Retina (tissue), 1 donor: ENCODE measurements at regions not wholly inside any gene's neighbourhood (a gene's known extent, or its start where the extent isn't known, plus 50 kb on each side); places are given as distances from the start of the nearest gene placed in this dataset.
"Not testable (repeated sequence)": the region's sequence is repeated elsewhere in the genome, so short reads cannot be mapped to it uniquely, and the experiment has no call there.

ENCODE experiments used
- DNase-seq: peaks from one replicate; pipeline ENCODE4 v3.0.0-alpha.2; 2016

DNA sequence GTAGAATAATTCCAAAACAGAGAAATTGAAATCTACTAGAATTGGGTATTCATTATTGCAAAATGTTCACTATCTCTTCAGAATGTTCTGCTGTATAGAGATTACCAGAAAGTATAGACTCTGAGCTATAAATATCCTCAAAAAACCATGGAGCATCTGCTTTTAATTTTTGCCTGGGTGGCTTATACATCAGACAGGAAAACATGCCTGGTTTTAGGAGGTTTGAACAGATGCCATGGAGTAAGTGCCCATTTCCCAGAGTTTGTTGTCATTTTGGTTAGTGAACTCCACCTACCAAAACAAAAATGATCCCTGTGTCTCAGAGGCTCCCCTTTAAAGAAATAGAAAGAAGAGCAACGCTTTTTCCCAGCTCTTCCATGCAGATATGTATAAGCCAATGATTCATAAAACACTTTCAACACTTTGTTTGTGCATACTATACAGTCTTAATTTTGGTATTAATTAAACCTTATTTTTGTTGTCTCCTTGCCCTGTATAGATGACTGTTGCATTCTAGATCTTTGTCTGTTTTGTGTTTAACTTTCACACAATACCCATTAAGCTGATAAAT, 68.7 kb downstream of the MEPE start:
- DNase-seq = no peak

DNA sequence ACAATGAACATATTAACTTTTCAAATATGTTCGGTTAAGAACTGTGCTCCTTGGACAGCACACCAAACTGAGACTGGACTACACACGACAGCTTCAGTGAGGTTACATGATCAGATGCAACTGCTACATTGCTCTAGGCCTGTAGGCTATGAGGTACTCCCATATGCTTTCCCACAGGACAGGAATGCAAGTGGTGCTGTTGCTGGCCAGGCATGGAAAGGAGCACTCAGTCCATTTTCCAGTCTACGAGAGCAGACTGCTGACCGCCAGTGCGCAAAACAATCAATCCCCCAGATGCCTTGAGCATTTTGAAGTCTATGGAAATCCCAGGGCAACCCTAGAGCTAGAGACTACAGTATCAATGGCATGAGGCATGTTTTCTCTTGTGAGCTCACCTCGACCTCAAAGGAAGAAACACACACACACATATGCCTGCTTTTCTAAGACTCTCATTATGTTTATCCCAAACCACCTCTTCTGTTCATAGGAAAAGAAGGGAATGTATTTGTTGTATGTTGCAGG, 70.8 kb upstream of the SPP1 start:
- peak; percentile 21 for DNase-seq

DNA sequence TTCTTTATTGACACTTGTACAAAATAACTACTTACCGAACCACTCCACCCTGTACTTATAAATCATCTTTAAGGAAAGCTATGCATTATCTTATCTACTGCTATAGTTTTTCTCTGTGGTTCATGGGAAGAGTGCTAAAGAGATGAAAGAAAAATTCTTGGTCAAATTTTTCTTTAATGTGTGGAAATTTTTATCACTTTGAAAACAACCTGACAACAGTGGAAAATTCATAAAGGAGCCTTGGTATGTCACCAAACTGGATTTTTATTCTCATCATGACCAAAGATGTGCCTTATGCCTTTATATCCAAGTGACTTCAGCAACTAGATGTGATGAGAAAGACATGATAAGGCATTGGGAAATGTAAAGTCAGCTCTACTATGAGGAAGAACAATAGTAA, 67.2 kb upstream of the SPP1 start:
- no peak for DNase-seq

DNA sequence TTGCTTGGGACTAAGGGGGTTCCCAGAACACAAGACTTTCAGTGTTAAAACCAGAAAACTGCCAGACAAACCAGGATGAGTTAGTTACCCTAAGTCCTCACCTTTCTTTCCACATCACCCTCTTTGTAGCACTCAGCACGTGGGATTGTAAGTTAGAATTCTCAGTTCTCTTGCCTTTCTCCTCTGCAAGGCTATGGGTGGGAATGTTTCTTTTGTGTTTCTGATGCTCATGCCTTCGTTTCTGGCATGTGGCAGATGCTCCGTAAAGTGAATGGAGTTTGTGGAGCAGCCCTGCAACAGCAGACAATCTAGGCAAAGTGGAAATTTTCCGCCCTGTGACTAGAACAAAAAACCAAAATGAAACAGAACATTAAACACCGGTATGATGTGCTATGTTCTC, 64.7 kb upstream of the SPP1 start:
- no peak for DNase-seq

DNA sequence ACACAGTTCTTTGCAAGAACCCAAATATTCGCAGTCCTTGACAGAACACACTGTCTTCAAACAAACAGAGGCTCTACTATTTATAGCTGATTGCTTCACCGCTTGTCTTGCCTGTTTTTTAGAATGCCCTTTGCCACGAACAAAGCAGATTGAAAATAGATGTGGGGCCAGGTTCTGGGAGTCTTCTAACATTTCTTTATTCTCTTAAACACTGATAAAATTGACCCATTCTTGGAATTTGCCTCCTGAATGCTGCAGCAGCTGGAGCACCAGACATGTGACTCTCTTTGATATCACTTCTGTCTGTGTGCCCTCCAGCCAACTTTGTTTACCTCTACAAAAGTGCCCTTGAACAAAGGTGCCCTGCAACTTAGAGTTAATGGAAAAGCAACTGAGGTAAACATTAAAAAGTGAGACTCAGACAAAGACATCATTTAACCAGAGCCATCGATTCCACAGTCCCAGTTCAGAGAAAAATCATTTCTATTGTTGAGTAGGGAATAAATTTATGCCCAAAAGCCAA, 64.2 kb upstream of the SPP1 start:
- DNase-seq = no peak

DNA sequence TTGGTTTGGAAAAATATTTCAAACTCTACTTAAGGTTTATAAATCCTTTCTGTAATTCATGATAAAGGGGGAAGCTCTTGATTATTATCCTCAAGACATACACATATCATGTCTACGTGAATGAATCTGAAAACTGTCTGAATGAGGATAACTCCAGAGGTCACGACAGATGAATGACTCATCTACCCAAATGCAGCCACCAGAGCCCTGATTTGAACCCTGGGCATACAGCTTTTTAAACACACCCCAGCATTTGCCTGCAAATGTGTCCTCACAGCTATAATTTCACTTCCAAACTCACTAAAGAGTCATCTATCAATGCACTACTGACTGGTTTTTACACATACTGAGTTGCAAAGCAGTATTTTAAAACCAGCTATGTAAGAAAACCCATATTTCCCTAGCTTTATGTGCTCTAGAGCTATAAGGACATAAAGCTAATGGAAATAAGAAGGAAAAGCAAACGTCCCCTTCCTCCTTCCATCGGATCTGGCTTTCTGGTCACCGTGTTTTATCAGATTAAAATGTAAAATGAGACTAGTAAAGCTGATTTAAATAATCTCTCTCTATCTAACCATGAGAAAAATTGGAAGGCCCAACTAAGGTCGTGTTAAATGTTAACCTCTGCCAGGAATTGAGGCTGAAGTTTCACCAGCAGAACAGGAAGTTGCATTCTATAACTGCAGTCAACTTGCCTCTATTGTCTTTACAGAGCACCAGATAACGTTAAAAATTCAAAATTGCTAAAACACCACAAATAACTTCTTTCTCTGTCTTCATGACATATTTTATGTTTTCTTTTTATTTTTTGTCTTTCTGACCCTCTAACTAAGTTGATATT, 63.1 kb upstream of the SPP1 start:
- no peak for DNase-seq

DNA sequence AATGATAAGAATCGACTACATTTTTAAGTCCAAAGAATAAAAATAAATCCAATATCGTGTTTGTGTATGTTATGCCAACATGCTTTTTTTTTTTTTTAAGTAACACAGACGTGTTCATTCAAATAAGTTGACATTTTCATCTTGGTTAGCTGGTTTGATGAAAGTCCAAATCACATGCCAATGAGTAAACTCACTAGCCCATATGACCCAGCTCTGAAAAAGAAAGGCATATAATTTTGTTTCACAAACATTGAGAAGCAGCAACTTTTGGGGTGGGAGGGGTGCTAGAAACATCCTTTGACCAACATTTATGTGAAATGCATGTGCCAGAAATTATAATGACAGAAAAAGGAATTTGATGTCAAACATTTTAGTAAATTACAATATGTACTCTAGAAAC, 61.6 kb upstream of the SPP1 start:
- no peak for DNase-seq

DNA sequence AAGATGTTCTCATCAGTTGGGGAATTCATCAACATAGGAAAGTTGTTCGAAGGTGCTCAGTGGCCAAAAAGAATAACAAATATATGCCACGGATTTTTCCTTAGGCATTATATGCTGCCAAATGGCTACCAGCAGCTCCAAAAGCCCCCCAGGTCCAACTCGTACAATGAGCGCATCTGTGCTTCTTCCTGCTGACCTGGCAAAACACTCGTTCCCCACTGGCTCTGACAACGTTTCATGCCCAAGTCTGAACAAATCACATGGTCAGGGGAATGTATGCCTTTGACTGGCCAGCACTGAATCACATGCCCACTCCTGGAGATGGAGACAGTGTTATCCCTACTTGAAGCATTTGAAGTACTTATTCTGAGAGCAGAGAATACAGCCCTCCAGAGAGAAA, 59.9 kb upstream of the SPP1 start:
- no peak for DNase-seq

DNA sequence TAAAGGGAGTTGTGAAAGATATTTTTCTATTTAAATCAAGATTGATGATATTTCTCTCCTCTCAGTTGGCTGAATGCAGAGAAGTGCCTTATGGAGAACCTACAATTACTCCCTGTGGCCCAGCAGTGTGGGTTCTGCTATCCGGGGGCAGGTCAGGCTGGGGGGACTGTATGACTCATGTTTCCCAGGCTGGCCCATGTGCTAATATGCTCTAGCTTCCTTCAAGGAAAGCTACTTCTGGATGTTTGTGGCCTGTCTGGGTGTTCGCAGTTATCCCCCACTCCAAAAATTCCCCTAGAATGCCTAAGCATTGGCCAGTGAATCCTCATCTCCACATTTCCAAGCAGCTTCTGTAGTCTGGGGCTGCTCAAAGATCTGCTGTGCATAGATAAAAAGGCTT, 58.9 kb upstream of the SPP1 start:
- no peak for DNase-seq

DNA sequence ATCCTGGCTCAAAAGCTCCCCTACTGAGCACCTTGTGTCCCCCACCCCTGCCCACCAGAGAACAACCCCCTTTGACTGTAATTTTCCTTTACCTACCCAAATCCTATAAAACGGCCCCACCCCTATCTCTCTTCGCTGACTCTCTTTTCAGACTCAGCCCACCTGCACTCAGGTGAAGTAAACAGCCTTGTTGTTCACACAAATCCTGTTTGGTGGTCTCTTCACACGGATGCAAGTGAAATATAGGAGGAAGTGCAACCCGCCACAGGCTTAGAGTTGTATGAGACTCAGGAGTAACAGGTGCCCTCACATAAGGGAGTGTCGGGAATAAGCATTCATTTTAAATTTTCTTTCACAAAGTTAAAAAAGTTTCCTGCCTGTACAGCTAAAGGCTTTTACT, 57.6 kb upstream of the SPP1 start:
- not testable (repeated sequence) for DNase-seq

DNA sequence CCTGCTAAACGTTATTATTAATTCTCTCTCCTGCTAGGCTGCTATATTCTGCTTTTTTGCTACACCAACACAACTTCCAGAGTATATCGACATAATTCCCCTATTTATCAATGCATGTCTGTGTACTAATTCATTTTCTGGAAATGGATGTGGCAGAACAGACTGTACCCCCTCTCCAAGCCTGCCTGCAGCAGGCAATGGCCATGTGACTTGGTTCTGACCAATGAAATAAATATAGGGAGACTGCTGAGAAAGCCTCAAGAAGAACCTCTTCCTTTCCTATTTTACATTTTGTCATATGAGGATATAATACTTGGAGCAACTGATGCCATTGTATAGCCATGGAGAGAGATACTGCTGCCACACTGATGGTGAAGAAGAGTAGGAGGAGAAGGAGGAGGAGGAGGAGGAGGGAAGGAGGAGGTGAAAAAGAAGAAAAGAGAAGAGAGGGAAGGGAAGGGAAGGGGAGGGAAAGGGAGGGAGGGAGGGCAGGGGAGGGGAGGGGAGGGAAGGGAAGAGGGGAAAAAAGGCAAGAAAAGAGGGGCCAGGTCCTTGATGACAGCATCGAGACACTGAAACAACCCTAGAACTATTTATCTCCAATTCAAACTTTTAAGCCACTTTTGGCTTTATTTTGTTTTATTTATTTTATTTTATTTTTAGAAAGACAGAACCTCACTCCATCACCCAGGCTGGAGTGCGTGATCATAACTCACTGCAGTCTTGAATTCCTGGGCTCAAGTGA, 57.0 kb upstream of the SPP1 start:
- DNase-seq = no peak

DNA sequence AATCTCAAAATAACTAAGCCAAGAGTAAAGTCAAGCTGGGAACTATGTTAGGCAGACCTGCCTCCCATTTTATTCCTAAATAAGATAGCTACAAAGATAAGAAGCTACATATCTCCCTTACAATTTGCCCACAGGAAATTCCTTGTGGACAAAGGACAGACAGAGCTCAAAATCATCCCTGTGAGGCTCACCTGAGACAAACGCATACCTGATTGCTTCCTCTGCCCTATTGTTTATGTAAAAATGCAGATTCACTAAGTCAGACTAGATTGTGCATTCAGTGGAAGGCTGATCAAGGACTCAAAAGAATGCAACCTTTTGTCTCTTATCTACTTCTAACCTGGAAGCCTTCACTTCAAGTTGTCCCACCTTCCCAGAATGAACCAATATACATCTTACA, 56.2 kb upstream of the SPP1 start:
- not testable (repeated sequence) for DNase-seq

DNA sequence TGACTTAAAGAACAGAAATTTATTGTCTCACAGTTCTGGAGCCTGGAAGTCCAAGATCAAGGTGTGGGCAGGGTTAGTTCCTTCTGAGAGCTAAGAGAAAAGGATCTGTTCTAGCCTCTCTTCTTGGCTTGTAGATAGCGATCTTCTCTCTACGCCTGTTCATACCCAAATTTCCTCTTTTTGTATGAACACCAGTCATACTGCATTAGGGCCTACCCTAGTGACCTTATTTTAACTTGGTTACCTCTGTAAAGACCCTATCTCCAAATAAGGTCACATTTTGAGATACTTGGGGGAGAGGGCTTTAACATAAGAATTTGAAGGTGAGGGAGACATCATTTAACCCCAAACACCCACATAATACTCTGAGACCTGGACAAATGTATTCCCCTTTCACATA, 55.6 kb upstream of the SPP1 start:
- no peak for DNase-seq

DNA sequence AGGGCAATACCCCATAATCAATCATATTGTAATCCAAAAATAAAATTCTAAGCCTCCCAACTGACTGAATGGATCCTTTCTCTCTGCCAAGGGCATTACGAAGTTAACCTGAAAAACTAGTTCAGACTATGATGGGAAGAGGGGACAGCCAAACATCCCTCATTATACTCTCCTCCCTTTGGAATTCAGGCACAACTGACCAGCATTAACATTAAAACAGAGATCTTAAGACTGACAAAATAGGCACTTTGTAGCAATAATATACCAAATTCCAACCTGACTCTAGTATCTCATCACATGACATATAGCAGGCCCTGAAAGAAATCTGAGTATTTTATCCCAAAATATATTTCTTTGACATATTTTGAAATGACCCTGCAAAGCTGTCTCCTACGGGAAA, 55.0 kb upstream of the SPP1 start:
- DNase-seq = no peak

DNA sequence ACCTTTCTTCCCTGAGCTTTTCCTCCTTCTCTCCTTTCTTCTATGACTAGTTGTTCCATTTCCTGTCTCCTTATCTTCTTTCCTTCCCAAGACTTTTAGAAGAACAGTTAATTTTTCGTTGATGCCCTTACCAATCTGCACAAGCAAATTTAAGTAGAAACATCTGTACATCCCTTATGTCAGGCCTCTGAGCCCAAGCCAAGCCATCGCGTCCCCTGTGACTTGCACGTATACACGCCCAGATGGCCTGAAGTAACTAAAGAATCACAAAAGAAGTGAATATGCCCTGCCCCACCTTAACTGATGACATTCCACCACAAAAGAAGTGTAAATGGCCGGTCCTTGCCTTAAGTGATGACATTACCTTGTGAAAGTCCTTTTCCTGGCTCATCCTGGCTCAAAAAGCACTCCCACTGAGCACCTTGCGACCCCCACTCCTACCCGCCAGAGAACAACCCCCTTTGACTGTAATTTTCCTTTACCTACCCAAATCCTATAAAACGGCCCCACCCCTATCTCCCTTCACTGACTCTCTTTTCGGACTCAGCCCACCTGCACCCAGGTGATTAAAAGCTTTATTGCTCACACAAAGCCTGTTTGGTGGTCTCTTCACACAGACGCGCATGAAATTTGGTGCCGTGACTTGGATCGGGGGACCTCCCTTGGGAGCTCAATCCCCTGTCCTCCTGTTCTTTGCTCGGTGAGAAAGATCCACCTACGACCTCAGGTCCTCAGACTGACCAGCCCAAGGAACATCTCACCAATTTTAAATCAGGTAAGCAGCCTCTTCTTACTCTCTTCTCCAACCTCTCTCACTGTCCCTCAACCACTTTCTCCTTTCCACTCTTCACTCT, 53.7 kb upstream of the SPP1 start:
- not testable (repeated sequence) for DNase-seq

DNA sequence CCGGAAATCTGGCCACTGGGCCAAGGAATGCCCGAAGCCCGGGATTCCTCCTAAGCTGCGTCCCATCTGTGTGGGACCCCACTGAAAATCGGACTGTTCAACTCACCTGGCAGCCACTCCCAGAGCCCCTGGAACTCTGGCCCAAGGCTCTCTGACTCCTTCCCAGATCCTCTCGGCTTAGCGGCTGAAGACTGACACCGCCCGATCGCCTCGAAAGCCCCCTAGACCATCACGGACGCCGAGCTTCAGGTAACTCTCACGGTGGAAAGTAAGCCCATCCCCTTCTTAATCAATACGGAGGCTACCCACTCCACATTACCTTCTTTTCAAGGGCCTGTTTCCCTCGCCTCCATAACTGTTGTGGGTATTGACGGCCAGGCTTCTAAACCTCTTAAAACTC, 51.4 kb upstream of the SPP1 start:
- DNase-seq = not testable (repeated sequence)
